ENCODE measurements at regions not wholly inside any gene's neighbourhood (a gene's known extent, or its start where the extent isn't known, plus 50 kb on each side); places are given as distances from the start of the nearest gene placed in this dataset.
"Not testable (repeated sequence)": the region's sequence is repeated elsewhere in the genome, so short reads cannot be mapped to it uniquely, and the experiment has no call there.

DNA sequence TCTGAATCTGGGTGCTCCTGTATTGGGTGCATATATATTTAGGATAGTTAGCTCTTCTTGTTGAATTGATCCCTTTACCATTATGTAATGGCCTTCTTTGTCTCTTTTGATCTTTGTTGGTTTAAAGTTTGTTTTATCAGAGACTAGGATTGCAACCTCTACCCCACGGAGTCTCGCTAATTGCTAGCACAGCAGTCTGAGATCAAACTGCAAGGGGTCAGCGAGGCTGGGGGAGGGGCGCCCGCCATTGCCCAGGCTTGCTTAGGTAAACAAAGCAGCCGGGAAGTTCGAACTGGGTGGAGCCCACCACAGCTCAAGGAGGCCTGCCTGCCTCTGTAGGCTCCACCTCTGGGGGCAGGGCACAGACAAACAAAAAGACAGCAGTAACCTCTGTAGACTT, 421.8 kb downstream of the CSNK1G3 start:
- TF ChIP-seq, protein P1, sequence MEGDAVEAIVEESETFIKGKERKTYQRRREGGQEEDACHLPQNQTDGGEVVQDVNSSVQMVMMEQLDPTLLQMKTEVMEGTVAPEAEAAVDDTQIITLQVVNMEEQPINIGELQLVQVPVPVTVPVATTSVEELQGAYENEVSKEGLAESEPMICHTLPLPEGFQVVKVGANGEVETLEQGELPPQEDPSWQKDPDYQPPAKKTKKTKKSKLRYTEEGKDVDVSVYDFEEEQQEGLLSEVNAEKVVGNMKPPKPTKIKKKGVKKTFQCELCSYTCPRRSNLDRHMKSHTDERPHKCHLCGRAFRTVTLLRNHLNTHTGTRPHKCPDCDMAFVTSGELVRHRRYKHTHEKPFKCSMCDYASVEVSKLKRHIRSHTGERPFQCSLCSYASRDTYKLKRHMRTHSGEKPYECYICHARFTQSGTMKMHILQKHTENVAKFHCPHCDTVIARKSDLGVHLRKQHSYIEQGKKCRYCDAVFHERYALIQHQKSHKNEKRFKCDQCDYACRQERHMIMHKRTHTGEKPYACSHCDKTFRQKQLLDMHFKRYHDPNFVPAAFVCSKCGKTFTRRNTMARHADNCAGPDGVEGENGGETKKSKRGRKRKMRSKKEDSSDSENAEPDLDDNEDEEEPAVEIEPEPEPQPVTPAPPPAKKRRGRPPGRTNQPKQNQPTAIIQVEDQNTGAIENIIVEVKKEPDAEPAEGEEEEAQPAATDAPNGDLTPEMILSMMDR (conservative IDR thresholded peaks at IDR 0.05 in 1 of 2, IDR thresholded peaks at IDR 0.05 in 1 of 2; ENCODE audit: low read depth in 1 of 2, low read length in 2 of 2), result not testable (repeated sequence)
- TF ChIP-seq EZH2 (IDR thresholded peaks at IDR 0.05; ENCODE audit: low read length, missing control alignments), result not testable (repeated sequence)

Data from fibroblast of lung (primary cell).